ENCODE measurements at regions not wholly inside any gene's neighbourhood (a gene's known extent, or its start where the extent isn't known, plus 50 kb on each side); places are given as distances from the start of the nearest gene placed in this dataset.
A peak's percentile ranks its signal among the peaks of the same experiment; 100 is the strongest.

DNA sequence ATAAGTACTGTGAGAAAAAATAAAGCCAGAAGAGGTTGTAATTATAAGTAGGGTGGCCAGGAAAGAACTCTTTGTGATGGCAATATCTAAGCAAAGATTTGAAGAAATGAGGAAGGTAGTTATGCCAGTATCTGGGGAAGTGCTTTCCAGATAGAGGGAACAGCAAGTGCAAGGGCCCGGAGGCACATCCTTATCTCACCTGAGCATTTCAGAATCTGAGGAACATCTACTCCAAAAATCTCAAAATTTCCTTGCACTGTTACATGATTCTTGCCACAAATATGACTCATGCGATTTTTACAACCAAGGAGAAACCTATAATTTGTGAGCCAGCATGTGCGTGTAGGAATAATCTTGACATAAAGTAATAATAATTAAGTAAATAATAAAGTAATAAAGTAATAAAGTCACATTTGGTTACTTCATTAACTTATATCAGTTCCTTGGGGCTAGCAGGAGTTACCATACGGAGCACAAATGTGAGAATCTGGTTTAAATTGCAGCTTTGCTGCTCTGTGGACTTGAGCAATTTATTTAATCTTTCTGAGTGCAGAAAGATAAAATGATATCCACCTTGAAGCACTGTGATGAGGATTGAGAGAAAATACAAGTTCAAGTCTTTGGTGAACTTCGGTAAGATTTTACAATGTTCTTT lies 105.1 kb upstream of the SLC34A2 start:
- no peak overlapping the region for H3K9ac ChIP-seq (ENCODE audit: low read depth, low read length)
- H3K4me3 ChIP-seq (ENCODE audit: low read length) = no peak overlapping the region
- H3K27me3 ChIP-seq (ENCODE audit: control insufficient read depth, insufficient read depth, low read length) = peaks cover 9% of the 10 kb centered on the region
- no peak overlapping the region for H3K4me2 ChIP-seq (ENCODE audit: low read length)
- no peaks in the 10 kb centered on the region for H3K9me3 ChIP-seq (replicated peaks; ENCODE audit: low read length)
- no peaks in the 10 kb centered on the region for H3K4me1 ChIP-seq (ENCODE audit: control insufficient read depth, insufficient read depth, low read length)
- H3K36me3 ChIP-seq (ENCODE audit: insufficient read depth, low read length) = no peaks in the 10 kb centered on the region

DNA sequence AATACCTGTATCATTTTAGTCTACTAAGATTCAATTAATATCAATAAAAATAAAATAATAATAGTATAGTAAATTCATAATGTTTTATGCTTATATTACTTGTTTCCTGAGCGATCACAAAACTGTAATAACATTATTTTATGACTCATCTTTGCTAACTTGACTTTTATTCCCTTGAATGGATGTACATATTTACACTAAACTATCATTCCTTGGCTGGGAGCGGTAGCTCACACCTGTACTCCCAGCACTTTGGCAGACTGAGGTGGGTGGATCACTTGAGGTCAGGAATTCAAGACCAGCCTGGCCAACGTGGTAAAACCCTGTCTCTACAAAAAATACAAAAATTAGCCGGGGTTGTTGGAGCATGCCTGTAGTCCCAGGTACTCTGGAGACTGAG lies 104.0 kb upstream of the SLC34A2 start:
- H3K9me3 ChIP-seq (replicated peaks; ENCODE audit: low read length) = no peaks in the 10 kb centered on the region
- H3K9ac ChIP-seq (ENCODE audit: low read depth, low read length) = no peak overlapping the region
- H3K36me3 ChIP-seq (ENCODE audit: insufficient read depth, low read length) = no peaks in the 10 kb centered on the region
- no peaks in the 10 kb centered on the region for H3K4me1 ChIP-seq (ENCODE audit: control insufficient read depth, insufficient read depth, low read length)
- no peak overlapping the region for H3K4me2 ChIP-seq (ENCODE audit: low read length)
- no peak overlapping the region for H3K4me3 ChIP-seq (ENCODE audit: low read length)
- peaks cover 10% of the 10 kb centered on the region for H3K27me3 ChIP-seq (ENCODE audit: control insufficient read depth, insufficient read depth, low read length)

DNA sequence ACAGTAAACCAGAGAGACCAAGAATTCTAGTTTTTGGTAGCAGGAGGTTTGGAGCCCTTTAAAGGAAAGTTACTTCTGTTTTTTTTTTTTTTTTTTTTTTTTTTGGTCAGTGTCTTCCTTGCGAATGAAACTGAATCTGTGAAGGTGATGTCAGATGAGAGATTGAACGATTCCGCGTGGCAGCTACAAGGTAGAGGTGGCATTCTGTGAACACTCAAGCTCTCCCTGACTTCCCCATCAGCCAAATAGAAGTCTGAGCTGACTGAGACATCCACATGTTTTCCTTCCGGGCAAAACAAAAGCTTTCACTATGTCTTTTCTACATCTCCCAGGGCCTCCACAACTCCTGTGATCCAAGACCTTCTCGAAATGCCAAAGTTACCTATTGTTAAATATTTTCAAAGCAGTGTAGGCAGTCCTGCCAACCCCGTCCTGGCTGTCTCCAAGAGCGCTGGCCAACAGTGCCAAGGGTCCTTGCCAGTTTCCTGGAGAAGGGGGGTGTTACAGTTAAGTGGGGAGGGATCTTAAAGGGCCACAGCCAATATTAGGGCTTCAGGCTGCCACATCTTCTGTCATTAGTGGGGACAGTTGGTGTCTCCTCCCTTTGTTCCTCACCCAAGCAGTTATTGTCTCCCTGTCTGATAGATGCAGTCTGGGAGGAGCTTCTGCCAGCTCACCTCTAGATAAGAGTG lies 102.9 kb upstream of the SLC34A2 start:
- Histone ChIP-seq H3K9me3 (replicated peaks; ENCODE audit: low read length) (no peaks in the 10 kb centered on the region), H3K4me2 (ENCODE audit: low read length) (peak overlapping the region; percentile 42), H3K4me1 (ENCODE audit: control insufficient read depth, insufficient read depth, low read length) (no peaks in the 10 kb centered on the region), H3K9ac (ENCODE audit: low read depth, low read length) (no peak overlapping the region), H3K4me3 (ENCODE audit: low read length) (peak overlapping the region; percentile 41), H3K27me3 (ENCODE audit: control insufficient read depth, insufficient read depth, low read length) (peaks cover 10% of the 10 kb centered on the region), H3K36me3 (ENCODE audit: insufficient read depth, low read length) (no peaks in the 10 kb centered on the region)

DNA sequence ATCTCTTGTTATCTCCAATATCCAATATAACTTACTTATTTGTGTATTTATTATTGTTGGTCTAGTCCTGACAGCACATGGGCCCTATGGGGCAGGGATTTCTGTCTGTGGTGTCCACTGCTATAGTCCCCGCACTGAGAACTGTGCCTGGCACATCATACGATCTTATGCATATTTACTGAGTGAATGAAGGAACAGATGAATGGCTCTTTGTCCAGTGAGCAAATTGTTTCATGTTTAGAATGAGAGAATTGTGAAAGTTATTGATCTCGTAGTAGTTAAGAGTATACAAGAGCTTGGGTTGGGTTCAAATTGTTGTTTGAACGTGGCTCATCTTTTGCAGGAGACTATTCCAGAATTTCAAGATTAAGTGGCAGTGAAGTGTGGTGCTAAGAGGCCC lies 96.1 kb upstream of the SLC34A2 start:
- Histone ChIP-seq H3K36me3 (ENCODE audit: insufficient read depth, low read length) (no peaks in the 10 kb centered on the region), H3K4me2 (ENCODE audit: low read length) (no peak overlapping the region)

GRCh38 chr4:25560605-25561004 lies 95.0 kb upstream of the SLC34A2 start:
- no peak overlapping the region for H3K4me2 ChIP-seq (ENCODE audit: low read length)
- no peaks in the 10 kb centered on the region for H3K4me1 ChIP-seq (ENCODE audit: control insufficient read depth, insufficient read depth, low read length)
- no peaks in the 10 kb centered on the region for H3K36me3 ChIP-seq (ENCODE audit: insufficient read depth, low read length)
- H3K27me3 ChIP-seq (ENCODE audit: control insufficient read depth, insufficient read depth, low read length) = no peaks in the 10 kb centered on the region
- H3K4me3 ChIP-seq (ENCODE audit: low read length) = no peak overlapping the region
- H3K9me3 ChIP-seq (replicated peaks; ENCODE audit: low read length) = no peaks in the 10 kb centered on the region
- H3K9ac ChIP-seq (ENCODE audit: low read depth, low read length) = no peak overlapping the region

More for the DNA sequence above, 96.1 kb upstream of the SLC34A2 start:
- no peak overlapping the region for H3K4me3 ChIP-seq (ENCODE audit: low read length)
- H3K27me3 ChIP-seq (ENCODE audit: control insufficient read depth, insufficient read depth, low read length) = peaks cover 10% of the 10 kb centered on the region
- no peak overlapping the region for H3K9ac ChIP-seq (ENCODE audit: low read depth, low read length)
- H3K9me3 ChIP-seq (replicated peaks; ENCODE audit: low read length) = no peaks in the 10 kb centered on the region
- H3K4me1 ChIP-seq (ENCODE audit: control insufficient read depth, insufficient read depth, low read length) = no peaks in the 10 kb centered on the region

DNA sequence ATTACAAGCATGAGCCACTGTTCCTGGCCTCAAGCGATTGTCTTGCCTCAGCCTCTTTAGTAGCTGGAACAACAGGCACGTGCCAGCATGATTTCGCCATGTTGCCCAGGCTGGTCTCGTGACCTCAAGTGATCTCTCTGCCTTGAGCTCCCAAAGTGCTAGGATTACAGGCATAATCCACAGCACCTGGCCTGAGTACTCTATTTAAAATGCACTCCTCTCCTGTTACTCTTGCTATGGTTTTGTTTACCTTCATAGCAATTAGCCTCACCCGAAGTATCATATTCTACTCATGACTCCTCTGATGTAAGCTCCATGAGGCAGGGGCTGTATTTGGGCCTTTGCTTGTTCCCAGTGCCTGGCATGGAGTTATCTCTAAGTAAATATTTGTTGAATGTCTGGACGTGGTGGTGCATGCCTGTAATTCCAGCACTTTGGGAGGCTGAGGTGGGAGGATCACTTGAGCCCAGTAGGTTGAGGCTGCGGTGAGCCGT lies 92.5 kb upstream of the SLC34A2 start:
- Histone ChIP-seq H3K4me2 (ENCODE audit: low read length) (no peak overlapping the region), H3K9ac (ENCODE audit: low read depth, low read length) (no peak overlapping the region), H3K9me3 (replicated peaks; ENCODE audit: low read length) (no peaks in the 10 kb centered on the region), H3K27me3 (ENCODE audit: control insufficient read depth, insufficient read depth, low read length) (no peaks in the 10 kb centered on the region), H3K4me1 (ENCODE audit: control insufficient read depth, insufficient read depth, low read length) (no peaks in the 10 kb centered on the region), H3K36me3 (ENCODE audit: insufficient read depth, low read length) (no peaks in the 10 kb centered on the region), H3K4me3 (ENCODE audit: low read length) (no peak overlapping the region)

GRCh38 chr4:25564836-25565235 lies 90.8 kb upstream of the SLC34A2 start:
- no peak overlapping the region for H3K4me2 ChIP-seq (ENCODE audit: low read length)
- no peaks in the 10 kb centered on the region for H3K4me1 ChIP-seq (ENCODE audit: control insufficient read depth, insufficient read depth, low read length)
- no peaks in the 10 kb centered on the region for H3K36me3 ChIP-seq (ENCODE audit: insufficient read depth, low read length)
- H3K4me3 ChIP-seq (ENCODE audit: low read length) = no peak overlapping the region
- no peak overlapping the region for H3K9ac ChIP-seq (ENCODE audit: low read depth, low read length)
- no peaks in the 10 kb centered on the region for H3K9me3 ChIP-seq (replicated peaks; ENCODE audit: low read length)
- no peaks in the 10 kb centered on the region for H3K27me3 ChIP-seq (ENCODE audit: control insufficient read depth, insufficient read depth, low read length)

GRCh38 chr4:25567253-25567652 lies 88.4 kb upstream of the SLC34A2 start:
- no peak overlapping the region for H3K9ac ChIP-seq (ENCODE audit: low read depth, low read length)
- no peaks in the 10 kb centered on the region for H3K4me1 ChIP-seq (ENCODE audit: control insufficient read depth, insufficient read depth, low read length)
- no peak overlapping the region for H3K4me2 ChIP-seq (ENCODE audit: low read length)
- no peak overlapping the region for H3K4me3 ChIP-seq (ENCODE audit: low read length)
- no peaks in the 10 kb centered on the region for H3K36me3 ChIP-seq (ENCODE audit: insufficient read depth, low read length)
- H3K27me3 ChIP-seq (ENCODE audit: control insufficient read depth, insufficient read depth, low read length) = no peaks in the 10 kb centered on the region
- H3K9me3 ChIP-seq (replicated peaks; ENCODE audit: low read length) = no peaks in the 10 kb centered on the region

DNA sequence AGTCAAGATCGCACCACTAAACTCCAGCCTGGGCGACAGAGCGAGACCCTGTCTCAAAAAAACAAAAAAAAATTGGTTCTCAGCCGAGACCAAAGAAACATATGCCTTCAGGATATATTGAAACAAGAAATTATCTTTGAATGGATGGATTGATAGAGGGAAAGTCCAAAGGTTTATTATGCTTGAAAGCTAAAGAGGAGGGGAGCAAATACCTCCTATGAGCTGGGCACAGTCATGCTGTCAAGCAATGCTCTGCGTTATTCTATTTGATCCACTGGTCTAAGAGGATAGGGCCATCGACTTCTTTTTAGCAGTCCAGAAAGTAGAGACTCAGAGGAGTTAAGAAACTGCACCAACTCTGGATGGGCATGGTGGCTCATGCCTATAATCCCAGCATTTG lies 85.9 kb upstream of the SLC34A2 start:
- Histone ChIP-seq H3K9ac (ENCODE audit: low read depth, low read length) (no peak overlapping the region), H3K4me1 (ENCODE audit: control insufficient read depth, insufficient read depth, low read length) (no peaks in the 10 kb centered on the region), H3K4me2 (ENCODE audit: low read length) (no peak overlapping the region), H3K27me3 (ENCODE audit: control insufficient read depth, insufficient read depth, low read length) (no peaks in the 10 kb centered on the region), H3K4me3 (ENCODE audit: low read length) (no peak overlapping the region), H3K36me3 (ENCODE audit: insufficient read depth, low read length) (no peaks in the 10 kb centered on the region), H3K9me3 (replicated peaks; ENCODE audit: low read length) (no peaks in the 10 kb centered on the region)

DNA sequence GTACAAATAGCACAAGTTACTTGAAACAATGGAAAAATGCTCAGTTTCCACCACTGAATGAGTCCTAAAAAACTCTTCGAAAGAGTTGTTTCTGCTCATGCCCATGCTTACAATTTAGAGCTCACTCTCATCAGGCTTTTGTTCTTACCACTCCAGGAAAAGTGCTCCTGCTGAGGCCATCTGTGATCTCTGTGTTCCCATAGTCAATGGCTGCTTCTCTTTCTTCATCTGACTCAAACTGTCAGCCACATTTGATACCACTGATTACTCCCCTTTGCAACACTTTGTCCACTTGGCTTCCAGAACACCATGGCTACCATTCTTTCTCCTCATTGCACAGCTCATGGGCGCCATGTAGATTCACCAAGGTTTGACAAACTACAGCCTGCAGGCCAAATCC lies 80.0 kb upstream of the SLC34A2 start:
- Histone ChIP-seq H3K4me1 (ENCODE audit: control insufficient read depth, insufficient read depth, low read length) (no peaks in the 10 kb centered on the region), H3K9me3 (replicated peaks; ENCODE audit: low read length) (no peaks in the 10 kb centered on the region), H3K36me3 (ENCODE audit: insufficient read depth, low read length) (no peaks in the 10 kb centered on the region), H3K9ac (ENCODE audit: low read depth, low read length) (no peak overlapping the region), H3K4me3 (ENCODE audit: low read length) (no peak overlapping the region), H3K27me3 (ENCODE audit: control insufficient read depth, insufficient read depth, low read length) (no peaks in the 10 kb centered on the region), H3K4me2 (ENCODE audit: low read length) (no peak overlapping the region)

DNA sequence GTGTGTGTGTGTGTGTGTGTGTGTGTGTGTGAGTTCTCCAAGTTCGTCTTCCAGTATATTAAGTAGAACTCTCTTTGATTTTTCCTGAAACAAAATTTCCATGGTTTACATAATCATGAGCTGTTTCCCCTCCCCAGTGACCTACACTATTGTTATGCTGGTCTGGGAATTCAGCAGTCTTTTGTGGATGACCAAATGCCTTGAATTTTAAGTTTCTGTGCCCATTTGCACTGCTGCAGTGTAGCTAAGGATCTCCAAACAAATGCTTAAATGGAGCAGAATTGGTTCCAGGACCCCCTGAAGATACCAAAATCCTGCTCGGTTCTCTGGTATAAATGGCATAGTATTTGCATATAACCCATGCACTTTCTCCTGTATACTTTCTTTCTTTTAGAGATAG lies 77.2 kb upstream of the SLC34A2 start:
- no peaks in the 10 kb centered on the region for H3K36me3 ChIP-seq (ENCODE audit: insufficient read depth, low read length)
- H3K9ac ChIP-seq (ENCODE audit: low read depth, low read length) = no peak overlapping the region
- no peak overlapping the region for H3K4me2 ChIP-seq (ENCODE audit: low read length)
- peaks cover 3% of the 10 kb centered on the region for H3K27me3 ChIP-seq (ENCODE audit: control insufficient read depth, insufficient read depth, low read length)
- H3K9me3 ChIP-seq (replicated peaks; ENCODE audit: low read length) = no peaks in the 10 kb centered on the region
- no peaks in the 10 kb centered on the region for H3K4me1 ChIP-seq (ENCODE audit: control insufficient read depth, insufficient read depth, low read length)
- H3K4me3 ChIP-seq (ENCODE audit: low read length) = no peak overlapping the region
